ENCODE measurements at regions not wholly inside any gene's neighbourhood (a gene's known extent, or its start where the extent isn't known, plus 50 kb on each side); places are given as distances from the start of the nearest gene placed in this dataset.

DNA sequence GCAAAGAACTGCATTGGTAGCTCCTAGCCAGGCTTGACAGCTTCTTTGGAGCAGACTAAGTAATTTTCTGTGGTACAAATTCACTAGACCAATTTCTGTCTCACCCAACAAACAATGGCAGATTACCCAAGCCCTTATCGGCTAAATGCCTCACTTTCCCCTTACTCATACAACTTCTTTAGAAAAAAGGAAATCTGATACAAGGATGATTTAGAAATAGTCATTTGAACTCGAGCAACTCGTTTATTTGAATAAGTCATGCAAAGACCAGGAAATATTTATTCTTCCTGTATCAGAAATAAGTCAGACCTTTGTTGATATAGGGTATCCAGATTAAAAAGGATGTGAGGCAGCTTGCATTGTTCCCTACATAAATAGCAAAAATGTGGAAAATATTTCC is 170.4 kb upstream of the CDH6 start:
- H3K27me3 Mint-ChIP-seq (ENCODE audit: insufficient read depth) = no peaks in the 10 kb centered on the region; the same call in 1 of the 2 replicates
- TF ChIP-seq, protein P1, sequence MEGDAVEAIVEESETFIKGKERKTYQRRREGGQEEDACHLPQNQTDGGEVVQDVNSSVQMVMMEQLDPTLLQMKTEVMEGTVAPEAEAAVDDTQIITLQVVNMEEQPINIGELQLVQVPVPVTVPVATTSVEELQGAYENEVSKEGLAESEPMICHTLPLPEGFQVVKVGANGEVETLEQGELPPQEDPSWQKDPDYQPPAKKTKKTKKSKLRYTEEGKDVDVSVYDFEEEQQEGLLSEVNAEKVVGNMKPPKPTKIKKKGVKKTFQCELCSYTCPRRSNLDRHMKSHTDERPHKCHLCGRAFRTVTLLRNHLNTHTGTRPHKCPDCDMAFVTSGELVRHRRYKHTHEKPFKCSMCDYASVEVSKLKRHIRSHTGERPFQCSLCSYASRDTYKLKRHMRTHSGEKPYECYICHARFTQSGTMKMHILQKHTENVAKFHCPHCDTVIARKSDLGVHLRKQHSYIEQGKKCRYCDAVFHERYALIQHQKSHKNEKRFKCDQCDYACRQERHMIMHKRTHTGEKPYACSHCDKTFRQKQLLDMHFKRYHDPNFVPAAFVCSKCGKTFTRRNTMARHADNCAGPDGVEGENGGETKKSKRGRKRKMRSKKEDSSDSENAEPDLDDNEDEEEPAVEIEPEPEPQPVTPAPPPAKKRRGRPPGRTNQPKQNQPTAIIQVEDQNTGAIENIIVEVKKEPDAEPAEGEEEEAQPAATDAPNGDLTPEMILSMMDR (IDR thresholded peaks at IDR 0.05) = no peak
- H3K27ac Mint-ChIP-seq = no peak overlapping the region; the same call in 1 of the 2 replicates
- peaks cover 4% of the 10 kb centered on the region; the same call in 1 of the 2 replicates for H3K36me3 Mint-ChIP-seq (ENCODE audit: low read depth)
- no peak for DNase-seq
- H3K9me3 Mint-ChIP-seq = peaks cover 4% of the 10 kb centered on the region; the same call in 1 of the 2 replicates
- H3K4me3 Mint-ChIP-seq = no peak overlapping the region
- peaks cover 15% of the 10 kb centered on the region; the same call in 1 of the 2 replicates for H3K4me1 Mint-ChIP-seq (ENCODE audit: low read depth)

DNA sequence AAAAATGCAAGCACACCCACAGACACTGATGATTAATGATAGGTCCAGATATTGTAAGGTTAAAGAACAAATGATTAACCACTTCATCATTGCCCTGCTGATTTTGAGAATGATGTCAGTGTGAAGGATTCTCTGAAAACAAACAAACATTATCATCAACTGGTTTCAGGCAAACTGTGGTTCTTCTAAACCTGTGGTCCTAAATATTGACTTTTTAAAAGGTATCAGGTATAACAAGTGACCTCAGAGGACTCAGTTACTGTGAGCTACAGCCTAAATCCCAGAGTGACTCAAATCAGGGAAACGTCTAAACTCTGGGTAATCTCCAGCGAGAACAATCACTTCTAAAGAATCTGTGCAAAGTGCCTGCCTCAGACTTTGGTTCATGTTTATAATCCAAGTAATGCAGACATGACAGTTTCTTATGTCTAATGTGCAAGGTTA is 172.3 kb upstream of the CDH6 start:
- no peak for DNase-seq
- H3K36me3 Mint-ChIP-seq (ENCODE audit: low read depth) = peaks cover 4% of the 10 kb centered on the region; the same call in 1 of the 2 replicates
- TF ChIP-seq, protein P1 (IDR thresholded peaks at IDR 0.05) = no peak
- no peaks in the 10 kb centered on the region; the same call in 1 of the 2 replicates for H3K27me3 Mint-ChIP-seq (ENCODE audit: insufficient read depth)
- H3K27ac Mint-ChIP-seq = no peak overlapping the region
- peaks cover 15% of the 10 kb centered on the region; the same call in 1 of the 2 replicates for H3K4me1 Mint-ChIP-seq (ENCODE audit: low read depth)
- no peak overlapping the region for H3K4me3 Mint-ChIP-seq
- peaks cover 7% of the 10 kb centered on the region; the same call in 1 of the 2 replicates for H3K9me3 Mint-ChIP-seq

DNA sequence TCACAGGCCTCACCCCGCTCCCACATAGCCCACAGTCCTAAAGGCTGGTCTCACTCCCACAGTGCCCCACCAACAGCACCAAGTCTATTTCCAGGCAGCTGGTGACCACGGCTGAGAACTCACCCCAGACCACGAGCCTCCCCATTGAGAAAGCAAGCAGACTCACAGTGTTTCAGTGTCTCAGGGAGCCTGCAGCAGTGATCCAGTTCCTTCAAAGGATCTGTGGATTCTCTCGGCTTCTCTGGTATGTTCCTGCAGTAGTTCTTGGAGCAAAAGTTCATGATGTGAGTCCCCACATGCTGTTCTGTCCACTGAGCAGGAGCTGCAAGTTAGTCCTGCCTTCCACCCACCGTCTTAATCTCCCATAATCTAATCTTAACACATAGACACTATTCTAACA is 185.3 kb upstream of the CDH6 start:
- Mint-ChIP-seq H3K4me1 (ENCODE audit: low read depth) (no peaks in the 10 kb centered on the region), H3K36me3 (ENCODE audit: low read depth) (no peaks in the 10 kb centered on the region), H3K9me3 (peaks cover 36% of the 10 kb centered on the region), H3K27me3 (ENCODE audit: insufficient read depth) (no peaks in the 10 kb centered on the region), H3K4me3 (no peak overlapping the region), H3K27ac (no peak overlapping the region)
- TF ChIP-seq, protein P1 (IDR thresholded peaks at IDR 0.05) = no peak
- DNase-seq = no peak

DNA sequence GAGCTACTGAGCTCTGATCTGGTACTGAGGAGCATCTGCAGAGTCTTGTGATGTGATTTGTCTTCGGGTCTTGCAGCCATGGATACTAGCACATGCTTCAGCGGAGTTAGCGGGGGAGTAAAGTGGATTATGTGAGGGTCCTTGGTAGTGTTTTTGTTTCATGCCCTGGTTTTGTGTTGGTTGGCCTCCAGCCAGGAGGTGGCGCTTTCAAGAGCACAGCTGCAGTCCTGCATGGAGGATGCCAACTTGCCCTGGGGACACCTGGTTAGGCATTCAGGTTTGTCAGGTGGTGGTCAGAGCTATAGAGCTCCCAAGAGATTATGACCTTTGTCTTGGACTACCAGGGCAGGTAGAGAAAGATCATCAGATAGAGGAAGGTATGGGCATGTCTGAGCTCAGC is 185.8 kb upstream of the CDH6 start:
- Mint-ChIP-seq H3K27me3 (ENCODE audit: insufficient read depth) (no peaks in the 10 kb centered on the region), H3K36me3 (ENCODE audit: low read depth) (no peaks in the 10 kb centered on the region), H3K9me3 (peaks cover 34% of the 10 kb centered on the region), H3K4me1 (ENCODE audit: low read depth) (no peaks in the 10 kb centered on the region), H3K27ac (no peak overlapping the region), H3K4me3 (no peak overlapping the region)
- DNase-seq = no peak
- TF ChIP-seq, protein P1 (IDR thresholded peaks at IDR 0.05) = no peak

DNA sequence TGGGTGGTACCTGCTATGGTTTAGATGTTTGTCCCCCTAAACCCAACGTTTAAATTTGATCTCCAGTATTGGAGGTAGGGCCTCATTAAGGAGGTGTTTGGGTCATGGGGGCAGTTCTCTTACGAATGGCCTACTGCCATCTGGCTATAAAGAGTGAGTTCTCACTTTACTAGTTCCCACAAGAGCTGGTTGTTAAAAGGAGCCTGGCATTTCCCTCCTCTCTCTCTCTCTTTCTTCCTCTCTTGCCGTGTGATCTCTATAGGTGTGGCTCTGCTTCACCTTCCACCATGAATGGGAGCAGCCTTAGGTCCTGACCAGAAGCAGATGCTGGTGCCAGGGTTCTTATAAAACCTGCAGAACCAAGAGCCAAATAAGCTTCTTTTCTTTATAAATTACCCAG is 193.2 kb upstream of the CDH6 start:
- Mint-ChIP-seq H3K27ac (no peak overlapping the region), H3K4me1 (ENCODE audit: low read depth) (no peaks in the 10 kb centered on the region), H3K9me3 (peaks cover 10% of the 10 kb centered on the region), H3K4me3 (no peak overlapping the region), H3K27me3 (ENCODE audit: insufficient read depth) (no peaks in the 10 kb centered on the region), H3K36me3 (ENCODE audit: low read depth) (no peaks in the 10 kb centered on the region)
- TF ChIP-seq, protein P1 (IDR thresholded peaks at IDR 0.05) = no peak
- DNase-seq = no peak

DNA sequence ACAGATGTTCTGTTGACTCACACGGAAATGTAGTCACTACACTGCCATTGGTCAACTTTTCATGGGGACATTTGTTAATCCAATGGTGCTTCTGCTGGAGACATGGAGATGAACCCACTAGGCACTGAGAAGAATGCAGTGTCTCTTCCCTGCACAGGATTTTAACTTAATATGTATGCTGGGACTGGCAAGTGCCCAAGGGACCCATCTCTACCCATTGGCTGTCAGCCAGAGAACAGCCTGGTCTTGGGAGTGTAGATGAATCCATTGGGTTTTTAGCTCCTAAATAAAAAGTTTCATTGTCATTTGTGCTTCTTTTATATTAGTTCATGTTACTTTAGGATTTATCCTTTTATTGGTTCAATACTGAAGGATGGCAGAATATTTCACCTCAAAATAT is 195.8 kb upstream of the CDH6 start:
- DNase-seq = no peak

More for the DNA sequence above, 195.8 kb upstream of the CDH6 start:
- H3K27me3 Mint-ChIP-seq (ENCODE audit: insufficient read depth) = no peaks in the 10 kb centered on the region
- no peaks in the 10 kb centered on the region for H3K36me3 Mint-ChIP-seq (ENCODE audit: low read depth)
- TF ChIP-seq, protein P1 (IDR thresholded peaks at IDR 0.05) = no peak
- H3K4me1 Mint-ChIP-seq (ENCODE audit: low read depth) = no peaks in the 10 kb centered on the region
- H3K4me3 Mint-ChIP-seq = no peak overlapping the region
- H3K27ac Mint-ChIP-seq = no peak overlapping the region
- H3K9me3 Mint-ChIP-seq = peaks cover 1% of the 10 kb centered on the region
